ENCODE measurements at regions not wholly inside any gene's neighbourhood (a gene's known extent, or its start where the extent isn't known, plus 50 kb on each side); places are given as distances from the start of the nearest gene placed in this dataset.

DNA sequence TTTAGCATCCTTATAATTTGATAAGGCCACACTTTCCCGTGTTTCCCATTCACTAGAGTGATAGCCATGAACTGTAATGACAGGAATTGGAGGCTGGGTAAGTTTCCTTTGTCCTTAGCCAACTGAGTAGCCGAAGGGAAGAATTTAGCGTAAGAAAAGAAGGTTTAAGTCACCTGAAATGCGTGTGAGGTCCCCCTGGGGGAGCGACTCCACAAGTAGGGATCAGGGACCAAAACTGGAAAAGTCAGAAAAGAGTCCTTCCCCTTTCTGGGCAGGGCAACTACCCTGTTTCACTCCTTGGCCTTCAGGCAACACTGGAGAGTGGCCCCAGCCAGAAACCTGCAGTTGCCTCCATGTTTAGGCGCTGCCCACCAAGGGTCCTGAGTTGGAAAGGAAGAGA is 81.6 kb upstream of the MED14 start:
- no peak for TF ChIP-seq CTCF (conservative IDR thresholded peaks at IDR 0.05)
- TF ChIP-seq ZFX (IDR thresholded peaks at IDR 0.05) = no peak
- H3K27ac ChIP-seq = no peak overlapping the region

DNA sequence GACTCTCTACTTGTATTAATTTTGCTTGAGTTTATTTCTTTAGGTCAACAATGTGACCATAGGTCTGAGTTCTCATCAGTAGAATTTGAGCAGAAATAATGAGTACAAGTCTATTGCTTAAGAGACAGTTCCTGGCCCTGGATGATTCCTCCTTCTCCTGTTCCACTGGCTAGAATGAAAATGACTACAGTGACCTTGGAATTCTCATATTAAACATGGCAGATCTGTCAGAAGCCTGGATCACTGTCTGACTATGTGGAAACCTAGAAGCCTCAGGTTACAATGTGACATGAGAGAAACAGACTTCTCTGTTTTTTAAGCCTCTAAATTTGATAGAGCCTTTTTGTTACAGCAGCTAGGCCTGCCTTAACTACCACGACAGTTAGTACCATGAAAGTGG is 82.9 kb upstream of the MED14 start:
- TF ChIP-seq CTCF (conservative IDR thresholded peaks at IDR 0.05) (no peak), ZFX (IDR thresholded peaks at IDR 0.05) (no peak)
- H3K27ac ChIP-seq = no peak overlapping the region

DNA sequence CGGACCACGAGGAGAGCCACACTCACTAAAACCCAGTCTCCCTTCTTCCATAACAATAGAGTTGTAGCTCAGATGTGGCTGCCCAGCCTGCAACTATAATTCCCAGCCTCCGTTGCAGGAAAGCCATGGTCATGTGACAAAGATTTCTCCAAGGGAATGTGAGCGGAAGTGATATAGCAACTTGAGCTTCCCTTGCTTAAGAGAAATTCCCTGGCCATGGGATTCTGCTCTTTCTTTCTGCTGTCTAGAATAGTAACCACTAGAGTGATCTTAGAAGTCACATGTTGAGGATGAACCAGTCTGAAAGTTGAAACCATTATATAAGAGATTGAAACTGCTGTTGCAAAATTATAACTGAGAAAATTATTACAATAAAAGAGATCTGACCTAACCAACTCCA is 86.4 kb upstream of the MED14 start:
- no peak for TF ChIP-seq CTCF (conservative IDR thresholded peaks at IDR 0.05)
- no peak for TF ChIP-seq ZFX (IDR thresholded peaks at IDR 0.05)
- H3K27ac ChIP-seq = no peak overlapping the region

- H3K27ac ChIP-seq = no peak overlapping the region
- TF ChIP-seq ZFX (IDR thresholded peaks at IDR 0.05) = no peak
- no peak for TF ChIP-seq CTCF (conservative IDR thresholded peaks at IDR 0.05)
Observed at GRCh38 chrX:40827331-40827730, 92.0 kb upstream of the MED14 start.

DNA sequence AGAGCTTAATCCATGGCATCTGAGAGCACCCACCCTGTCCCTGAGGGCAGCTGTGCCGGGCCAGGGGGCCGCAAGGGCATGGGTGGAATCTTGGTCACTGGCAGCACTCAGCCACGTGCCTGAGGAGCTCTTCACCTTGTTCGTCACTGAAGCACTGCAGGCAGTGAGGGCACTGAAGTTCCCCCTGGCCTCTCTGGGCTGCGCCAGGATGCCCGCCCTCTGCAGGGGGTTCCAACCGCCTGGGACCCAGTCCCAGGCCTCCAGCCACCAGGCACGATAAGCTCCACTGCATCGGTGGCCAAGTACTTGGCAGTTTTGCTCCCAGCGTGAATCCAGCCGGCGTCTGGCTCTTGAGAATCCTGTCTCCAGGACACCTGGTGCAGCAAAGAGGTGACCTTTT is 96.4 kb upstream of the MED14 start:
- TF ChIP-seq CTCF (conservative IDR thresholded peaks at IDR 0.05) (no peak), ZFX (IDR thresholded peaks at IDR 0.05) (no peak)
- no peak overlapping the region for H3K27ac ChIP-seq

DNA sequence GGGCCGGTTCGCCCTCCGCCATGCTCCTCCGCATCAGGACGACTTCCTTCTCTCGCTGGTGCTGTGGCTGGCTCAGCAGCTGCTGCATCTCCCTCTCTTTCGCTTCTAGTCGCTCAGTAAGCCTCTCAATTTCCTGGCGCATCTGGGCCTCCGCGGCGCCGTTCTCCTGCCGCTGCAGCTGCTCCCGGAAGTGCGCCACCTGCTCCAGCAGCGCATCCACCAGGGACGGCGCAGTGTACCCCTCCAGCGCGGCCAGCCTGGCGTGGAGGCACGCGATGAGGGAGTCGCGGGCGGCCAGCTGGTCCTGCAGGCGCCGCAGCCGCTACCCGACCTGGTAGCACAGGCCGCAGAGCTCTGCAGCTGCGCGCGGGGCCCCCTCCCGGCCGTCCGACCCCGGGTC is 97.4 kb upstream of the MED14 start:
- TF ChIP-seq CTCF (conservative IDR thresholded peaks at IDR 0.05) (no peak), ZFX (IDR thresholded peaks at IDR 0.05) (no peak)
- no peak overlapping the region for H3K27ac ChIP-seq

DNA sequence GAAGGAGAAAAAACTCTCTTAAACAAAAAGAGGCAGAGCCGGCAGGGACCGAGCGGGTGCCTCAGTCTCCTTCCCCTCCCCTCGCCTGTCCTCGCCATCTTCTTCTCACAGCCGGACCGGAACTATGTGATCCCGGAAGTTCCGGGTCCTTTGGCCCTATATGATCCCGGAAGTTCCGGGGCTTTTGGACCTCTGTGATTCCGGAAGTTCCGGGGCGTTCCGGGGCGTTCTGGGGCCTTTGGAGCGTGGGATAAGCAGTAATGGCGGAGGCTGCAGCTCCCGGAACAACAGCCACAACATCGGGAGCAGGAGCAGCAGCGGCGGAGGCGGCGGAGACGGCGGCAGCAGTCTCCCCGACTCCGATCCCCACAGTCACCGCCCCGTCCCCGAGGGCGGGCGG is 98.9 kb upstream of the MED14 start:
- H3K27ac ChIP-seq = no peak overlapping the region
- no peak for TF ChIP-seq CTCF (conservative IDR thresholded peaks at IDR 0.05)
- TF ChIP-seq ZFX (IDR thresholded peaks at IDR 0.05) = no peak

All from C4-2B (cell line).